Peyer's patch (tissue), 4 donors: ENCODE measurements at regions not wholly inside any gene's neighbourhood (a gene's known extent, or its start where the extent isn't known, plus 50 kb on each side); places are given as distances from the start of the nearest gene placed in this dataset.

Experiments
- DNase-seq, 3 donors: peaks; one replicate each; pipeline ENCODE4 v3.0.0-alpha.2; 2017 to 2019
- H3K27ac ChIP-seq, 4 donors: fragments of 200-600 bp; sonication (generic); one replicate each; pipeline ENCODE4 v1.5.1; 2016 to 2019
- H3K27me3 ChIP-seq, 2 donors: fragments of 200-600 bp; sonication (generic); one replicate each; pipeline ENCODE4 v1.5.1; 2019
- H3K36me3 ChIP-seq, 3 donors: fragments of 200-600 bp; sonication (generic); one replicate each; pipeline ENCODE4 v1.5.1; 2016 to 2019
- H3K4me1 ChIP-seq, 4 donors: fragments of 200-600 bp; sonication (generic); one replicate each; pipeline ENCODE4 v1.5.1; 2016 to 2019
- H3K4me3 ChIP-seq, 4 donors: fragments of 200-600 bp; sonication (generic); 1 replicate in 3 of 4; 2 replicates in 1 of 4; pipeline ENCODE4 v1.5.1; 2016 to 2019; ENCODE audit warnings: mild to moderate bottlenecking in 1 of 4
- H3K9me3 ChIP-seq, 4 donors: fragments of 200-600 bp; sonication (generic); one replicate each; pipeline ENCODE4 v1.5.1; 2016 to 2019; ENCODE audit warnings: mild to moderate bottlenecking in 1 of 4
- POLR2A ChIP-seq, 2 donors: fragments of 450-650 bp; IDR thresholded peaks; one replicate each; pipeline ENCODE4 v1.5.1; 2017; ENCODE audit warnings: antibody characterized with exemption in 2 of 2, mild to moderate bottlenecking in 2 of 2, moderate library complexity in 2 of 2
- TF ChIP-seq, protein P1 (sequence below), 6 experiments: fragments of 450-650 bp in 4 of 6; fragments of 200-600 bp in 2 of 6; sonication (generic) in 1 of 6; IDR thresholded peaks; one replicate each; pipeline ENCODE4 v1.5.1; 2017 to 2019; ENCODE audit warnings: antibody characterized with exemption in 6 of 6, mild to moderate bottlenecking in 3 of 6, moderate library complexity in 1 of 6

DNA sequence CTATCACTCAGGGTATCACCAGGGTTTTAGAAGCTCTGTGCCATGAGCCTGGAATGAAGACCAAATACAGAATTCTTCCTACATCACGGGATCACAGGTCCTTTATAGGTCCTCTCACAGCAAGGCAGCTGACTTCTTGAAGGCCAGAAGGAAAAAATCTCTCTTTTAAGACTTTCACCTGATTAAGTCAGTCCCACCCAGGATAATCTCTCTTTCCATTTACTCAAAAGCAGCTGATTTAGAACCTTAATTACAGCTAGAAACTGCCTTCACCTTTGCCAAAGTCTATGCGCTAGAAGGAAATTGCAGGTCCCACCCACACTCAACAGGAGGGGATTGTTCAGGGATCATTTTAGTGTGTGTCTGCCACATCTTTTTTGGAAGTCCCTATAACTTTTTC, 135.1 kb downstream of the RAB11FIP2 start:
- TF ChIP-seq POLR2A (IDR thresholded peaks at IDR 0.05): no peak
- TF ChIP-seq, protein P1, sequence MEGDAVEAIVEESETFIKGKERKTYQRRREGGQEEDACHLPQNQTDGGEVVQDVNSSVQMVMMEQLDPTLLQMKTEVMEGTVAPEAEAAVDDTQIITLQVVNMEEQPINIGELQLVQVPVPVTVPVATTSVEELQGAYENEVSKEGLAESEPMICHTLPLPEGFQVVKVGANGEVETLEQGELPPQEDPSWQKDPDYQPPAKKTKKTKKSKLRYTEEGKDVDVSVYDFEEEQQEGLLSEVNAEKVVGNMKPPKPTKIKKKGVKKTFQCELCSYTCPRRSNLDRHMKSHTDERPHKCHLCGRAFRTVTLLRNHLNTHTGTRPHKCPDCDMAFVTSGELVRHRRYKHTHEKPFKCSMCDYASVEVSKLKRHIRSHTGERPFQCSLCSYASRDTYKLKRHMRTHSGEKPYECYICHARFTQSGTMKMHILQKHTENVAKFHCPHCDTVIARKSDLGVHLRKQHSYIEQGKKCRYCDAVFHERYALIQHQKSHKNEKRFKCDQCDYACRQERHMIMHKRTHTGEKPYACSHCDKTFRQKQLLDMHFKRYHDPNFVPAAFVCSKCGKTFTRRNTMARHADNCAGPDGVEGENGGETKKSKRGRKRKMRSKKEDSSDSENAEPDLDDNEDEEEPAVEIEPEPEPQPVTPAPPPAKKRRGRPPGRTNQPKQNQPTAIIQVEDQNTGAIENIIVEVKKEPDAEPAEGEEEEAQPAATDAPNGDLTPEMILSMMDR (IDR thresholded peaks at IDR 0.05): no peak

DNA sequence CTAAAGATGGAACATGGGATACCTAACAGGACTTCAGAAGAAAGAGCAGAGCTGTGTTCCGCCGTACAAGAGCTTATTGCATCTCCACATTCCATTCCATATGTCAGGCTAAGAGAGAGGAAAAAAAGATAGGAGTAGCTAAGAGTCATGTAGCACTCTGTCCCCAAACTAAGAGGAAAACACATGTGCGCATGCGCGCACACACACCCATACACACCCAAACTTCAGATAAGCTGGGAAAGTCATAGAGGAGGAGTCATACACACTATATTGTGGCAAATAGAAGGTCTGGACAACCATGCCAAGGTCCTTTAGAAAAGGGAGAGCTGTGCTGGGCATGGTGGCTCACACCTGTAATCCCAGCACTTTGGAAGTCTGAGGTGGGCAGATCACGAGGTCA, 132.4 kb downstream of the RAB11FIP2 start:
- Histone ChIP-seq H3K27me3 (no peaks in the 10 kb centered on the region), H3K4me1 (no peaks in the 10 kb centered on the region), H3K9me3 (no peaks in the 10 kb centered on the region), H3K4me3 (no peak overlapping the region), H3K27ac (no peak overlapping the region), H3K36me3 (no peaks in the 10 kb centered on the region)
- no peak for DNase-seq
- TF ChIP-seq, protein P1 (IDR thresholded peaks at IDR 0.05): no peak

More for the DNA sequence above, 135.1 kb downstream of the RAB11FIP2 start:
- DNase-seq: no peak
- no peaks in the 10 kb centered on the region for H3K27me3 ChIP-seq
- H3K27ac ChIP-seq: no peak overlapping the region
- H3K36me3 ChIP-seq: no peaks in the 10 kb centered on the region
- no peaks in the 10 kb centered on the region for H3K4me1 ChIP-seq
- H3K4me3 ChIP-seq: no peak overlapping the region
- H3K9me3 ChIP-seq: no peaks in the 10 kb centered on the region

DNA sequence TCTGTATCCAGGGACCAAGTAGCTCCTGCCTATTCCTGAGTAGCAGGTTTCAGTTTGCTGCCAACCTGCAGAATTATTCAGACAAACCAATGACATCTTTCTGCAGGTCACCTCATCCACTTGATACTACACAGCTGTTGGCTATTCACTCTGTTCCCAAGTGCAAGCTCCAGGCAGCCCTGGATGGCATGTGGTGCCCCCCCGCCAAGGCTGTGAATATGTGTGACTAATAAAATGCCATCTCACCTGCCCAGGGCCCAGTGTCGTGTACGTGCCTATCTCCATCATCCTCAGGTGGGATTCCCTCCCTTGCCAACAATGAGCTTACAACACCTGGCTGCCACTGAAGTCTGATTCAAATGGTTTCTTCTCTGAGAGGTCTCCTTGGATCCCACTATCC, 125.8 kb downstream of the RAB11FIP2 start:
- Histone ChIP-seq H3K4me3 (no peak overlapping the region), H3K36me3 (no peaks in the 10 kb centered on the region), H3K27me3 (no peaks in the 10 kb centered on the region), H3K9me3 (no peaks in the 10 kb centered on the region), H3K4me1 (no peaks in the 10 kb centered on the region), H3K27ac (no peak overlapping the region)
- TF ChIP-seq, protein P1 (IDR thresholded peaks at IDR 0.05): no peak
- TF ChIP-seq POLR2A (IDR thresholded peaks at IDR 0.05): no peak
- DNase-seq: no peak

DNA sequence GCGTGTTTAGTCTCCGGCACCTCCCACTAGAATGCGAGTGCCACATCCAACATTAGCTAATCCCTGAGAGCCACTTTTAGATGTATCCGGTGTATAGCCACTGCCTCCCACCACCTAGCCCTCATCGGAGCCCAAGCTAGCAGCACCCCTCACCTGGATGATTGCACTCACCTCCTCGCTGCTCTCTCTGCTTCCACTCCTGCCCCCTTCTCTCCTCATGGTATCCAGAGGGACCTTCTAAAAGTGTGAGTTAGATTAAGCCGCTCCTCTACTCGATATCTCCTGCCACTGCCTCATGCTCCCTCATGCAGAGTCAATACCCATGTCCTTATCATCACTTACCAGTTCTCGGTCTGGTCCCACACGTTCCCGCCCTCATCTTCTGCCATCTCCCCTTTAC, 125.3 kb downstream of the RAB11FIP2 start:
- Histone ChIP-seq H3K9me3 (no peaks in the 10 kb centered on the region), H3K4me3 (no peak overlapping the region), H3K4me1 (no peaks in the 10 kb centered on the region), H3K27me3 (no peaks in the 10 kb centered on the region), H3K27ac (no peak overlapping the region), H3K36me3 (no peaks in the 10 kb centered on the region)
- DNase-seq: no peak
- TF ChIP-seq, protein P1 (IDR thresholded peaks at IDR 0.05): no peak
- TF ChIP-seq POLR2A (IDR thresholded peaks at IDR 0.05): no peak

DNA sequence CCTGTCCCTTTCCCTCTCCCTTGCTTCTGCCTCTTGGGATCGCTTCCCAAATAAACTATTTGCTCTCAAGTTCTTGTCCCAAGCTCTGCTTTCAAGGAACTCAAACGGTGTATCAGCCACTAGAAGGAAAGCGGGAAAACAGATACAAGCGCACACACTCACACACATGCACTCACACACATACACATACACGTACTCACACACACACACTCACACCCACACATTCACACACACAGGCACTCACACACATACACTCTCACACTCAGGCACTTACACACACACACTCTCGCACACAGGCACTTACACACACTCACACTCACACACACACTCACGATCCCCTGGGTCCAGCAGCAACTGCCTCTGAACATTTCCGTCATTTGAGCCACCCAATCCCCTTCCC, 121.9 kb downstream of the RAB11FIP2 start:
- no peaks in the 10 kb centered on the region for H3K36me3 ChIP-seq
- H3K27me3 ChIP-seq: no peaks in the 10 kb centered on the region
- no peaks in the 10 kb centered on the region for H3K9me3 ChIP-seq
- no peak for DNase-seq
- no peak overlapping the region for H3K27ac ChIP-seq
- H3K4me3 ChIP-seq: no peak overlapping the region
- H3K4me1 ChIP-seq: no peaks in the 10 kb centered on the region
- TF ChIP-seq, protein P1 (IDR thresholded peaks at IDR 0.05): no peak
- no peak for TF ChIP-seq POLR2A (IDR thresholded peaks at IDR 0.05)

DNA sequence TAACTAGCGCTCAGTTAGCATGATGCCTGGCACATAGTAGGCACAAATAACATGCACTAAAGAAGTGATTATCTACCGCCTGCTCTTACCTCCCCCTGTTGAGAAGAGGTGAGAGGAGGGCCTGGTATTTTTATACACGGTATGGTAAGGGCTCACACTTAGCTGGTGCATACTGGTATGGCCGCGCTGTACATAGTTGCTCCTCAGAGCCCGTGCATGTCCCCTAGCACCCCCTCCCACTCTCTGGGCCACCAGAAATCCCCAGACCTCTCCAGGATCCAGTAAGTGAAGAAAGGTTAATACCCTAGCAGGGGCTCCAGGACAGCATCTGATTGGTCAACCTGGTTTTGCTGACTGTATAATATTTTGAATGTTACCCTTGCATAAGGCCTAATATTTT, 121.4 kb downstream of the RAB11FIP2 start:
- no peaks in the 10 kb centered on the region for H3K9me3 ChIP-seq
- no peaks in the 10 kb centered on the region for H3K4me1 ChIP-seq
- TF ChIP-seq, protein P1 (IDR thresholded peaks at IDR 0.05): no peak
- no peak for TF ChIP-seq POLR2A (IDR thresholded peaks at IDR 0.05)
- H3K27me3 ChIP-seq: no peaks in the 10 kb centered on the region
- H3K4me3 ChIP-seq: no peak overlapping the region
- DNase-seq: no peak
- no peaks in the 10 kb centered on the region for H3K36me3 ChIP-seq
- H3K27ac ChIP-seq: no peak overlapping the region
